Astrocyte (in vitro differentiated cells and primary cell): ENCODE measurements at regions not wholly inside any gene's neighbourhood (a gene's known extent, or its start where the extent isn't known, plus 50 kb on each side); places are given as distances from the start of the nearest gene placed in this dataset.

Experiments used
- EZH2 ChIP-seq: IDR thresholded peaks from 2 replicates; pipeline ENCODE4 v1.6.1; 2012; ENCODE audit warnings: mild to moderate bottlenecking, low read length, inconsistent platforms; ENCODE audit not compliant: insufficient read depth
- TF ChIP-seq, protein P1 (sequence below): IDR thresholded peaks from 2 replicates; pipeline ENCODE4 v1.5.1; 2011; ENCODE audit warnings: low read depth, mild to moderate bottlenecking, inconsistent platforms, low read length, moderate library complexity; ENCODE audit not compliant: insufficient read depth

DNA sequence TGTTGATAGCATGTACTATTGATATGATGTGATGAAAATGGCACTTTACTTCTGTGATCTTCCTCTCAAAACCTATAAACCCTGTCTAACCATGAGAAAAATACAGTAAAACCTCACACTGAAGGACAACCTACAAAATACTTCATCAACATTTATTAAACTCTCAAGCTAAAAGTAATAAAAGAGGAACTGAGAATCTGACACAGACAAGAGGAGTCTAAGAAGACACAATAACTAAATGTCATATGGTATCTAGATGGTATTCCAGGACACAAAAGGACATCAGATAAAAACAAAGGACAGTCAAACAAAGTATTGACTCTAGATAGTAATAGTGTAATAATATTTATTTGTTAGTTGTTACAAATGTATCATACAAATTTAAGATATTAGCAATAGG is 655.3 kb downstream of the SH3BGRL start:
- TF ChIP-seq, protein P1, sequence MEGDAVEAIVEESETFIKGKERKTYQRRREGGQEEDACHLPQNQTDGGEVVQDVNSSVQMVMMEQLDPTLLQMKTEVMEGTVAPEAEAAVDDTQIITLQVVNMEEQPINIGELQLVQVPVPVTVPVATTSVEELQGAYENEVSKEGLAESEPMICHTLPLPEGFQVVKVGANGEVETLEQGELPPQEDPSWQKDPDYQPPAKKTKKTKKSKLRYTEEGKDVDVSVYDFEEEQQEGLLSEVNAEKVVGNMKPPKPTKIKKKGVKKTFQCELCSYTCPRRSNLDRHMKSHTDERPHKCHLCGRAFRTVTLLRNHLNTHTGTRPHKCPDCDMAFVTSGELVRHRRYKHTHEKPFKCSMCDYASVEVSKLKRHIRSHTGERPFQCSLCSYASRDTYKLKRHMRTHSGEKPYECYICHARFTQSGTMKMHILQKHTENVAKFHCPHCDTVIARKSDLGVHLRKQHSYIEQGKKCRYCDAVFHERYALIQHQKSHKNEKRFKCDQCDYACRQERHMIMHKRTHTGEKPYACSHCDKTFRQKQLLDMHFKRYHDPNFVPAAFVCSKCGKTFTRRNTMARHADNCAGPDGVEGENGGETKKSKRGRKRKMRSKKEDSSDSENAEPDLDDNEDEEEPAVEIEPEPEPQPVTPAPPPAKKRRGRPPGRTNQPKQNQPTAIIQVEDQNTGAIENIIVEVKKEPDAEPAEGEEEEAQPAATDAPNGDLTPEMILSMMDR, result no peak
- TF ChIP-seq EZH2, result no peak
